HG02571 (cell line): ENCODE measurements at regions not wholly inside any gene's neighbourhood (a gene's known extent, or its start where the extent isn't known, plus 50 kb on each side); places are given as distances from the start of the nearest gene placed in this dataset.
"Not testable (repeated sequence)": the region's sequence is repeated elsewhere in the genome, so short reads cannot be mapped to it uniquely, and the experiment has no call there.

Experiments
- ATAC-seq: cut with Tn5 transposase; IDR thresholded peaks from one replicate; pipeline ENCODE4 v1.9.1; 2021; ENCODE audit warnings: mild to moderate bottlenecking, moderate library complexity; ENCODE audit not compliant: unreplicated experiment

GRCh38 chr12:97977870-97978405, 515.3 kb downstream of the RMST start:
- no peak for ATAC-seq

- ATAC-seq = no peak
Measured at GRCh38 chr12:97982684-97983083, 520.1 kb downstream of the RMST start.

- ATAC-seq = no peak
Measured at GRCh38 chr12:97983796-97984195, 521.2 kb downstream of the RMST start.

GRCh38 chr12:97984436-97984835, 521.8 kb downstream of the RMST start:
- no peak for ATAC-seq

- ATAC-seq = no peak
Measured at GRCh38 chr12:97984974-97985580, 522.5 kb downstream of the RMST start.

GRCh38 chr12:97985834-97986233, 523.2 kb downstream of the RMST start:
- no peak for ATAC-seq

- not testable (repeated sequence) for ATAC-seq
Measured at GRCh38 chr12:97988588-97988987, 526.0 kb downstream of the RMST start.

GRCh38 chr12:97989366-97989940, 525.9 kb upstream of the TMPO start:
- ATAC-seq = no peak

GRCh38 chr12:97994746-97995484, 520.5 kb upstream of the TMPO start:
- no peak for ATAC-seq

GRCh38 chr12:97995559-97995958, 519.8 kb upstream of the TMPO start:
- no peak for ATAC-seq

GRCh38 chr12:98001430-98001829, 514.0 kb upstream of the TMPO start:
- no peak for ATAC-seq

GRCh38 chr12:98002887-98003493, 512.4 kb upstream of the TMPO start:
- no peak for ATAC-seq

GRCh38 chr12:98007963-98008362, 507.4 kb upstream of the TMPO start:
- no peak for ATAC-seq

- ATAC-seq = no peak
Measured at GRCh38 chr12:98013560-98013959, 501.8 kb upstream of the TMPO start.

- no peak for ATAC-seq
Measured at GRCh38 chr12:98018836-98019235, 496.6 kb upstream of the TMPO start.

GRCh38 chr12:98020376-98020775, 495.0 kb upstream of the TMPO start:
- no peak for ATAC-seq

GRCh38 chr12:98022961-98023360, 492.4 kb upstream of the TMPO start:
- ATAC-seq = no peak

GRCh38 chr12:98037401-98038140, 477.8 kb upstream of the TMPO start:
- ATAC-seq = no peak

GRCh38 chr12:98042668-98043067, 472.7 kb upstream of the TMPO start:
- no peak for ATAC-seq

GRCh38 chr12:98045395-98045794, 470.0 kb upstream of the TMPO start:
- no peak for ATAC-seq

- no peak for ATAC-seq
Measured at GRCh38 chr12:98048326-98048725, 467.1 kb upstream of the TMPO start.
